PFSK-1 (cell line): ENCODE measurements at regions not wholly inside any gene's neighbourhood (a gene's known extent, or its start where the extent isn't known, plus 50 kb on each side); places are given as distances from the start of the nearest gene placed in this dataset.

ENCODE experiments used
- FOXP2 ChIP-seq: optimal IDR thresholded peaks from 2 replicates; pipeline ENCODE3; 2011; ENCODE audit warnings: borderline replicate concordance, control low read depth, inconsistent platforms; ENCODE audit not compliant: insufficient read depth; ENCODE audit errors: extremely low read length, extremely low read depth
- POLR2AphosphoS5 ChIP-seq: IDR thresholded peaks from 2 replicates; pipeline ENCODE4 v1.6.1; 2012; ENCODE audit warnings: low read depth, mild to moderate bottlenecking, control low read depth, low read length, moderate library complexity
- REST ChIP-seq, 2 experiments: IDR thresholded peaks; 2 replicates each; pipeline versions ENCODE4 v1.6.1 to v1.8.0; 2011 to 2012; ENCODE audit warnings: low read depth in 2 of 2, low read length in 2 of 2, control low read depth in 1 of 2, inconsistent platforms in 1 of 2, mild to moderate bottlenecking in 1 of 2, moderate library complexity in 1 of 2; ENCODE audit not compliant: insufficient read depth in 1 of 2
- SIN3A ChIP-seq: IDR thresholded peaks from 2 replicates; pipeline ENCODE4 v1.6.1; 2012; ENCODE audit warnings: mild to moderate bottlenecking, low read length, moderate library complexity, borderline replicate concordance; ENCODE audit not compliant: insufficient read depth
- TAF1 ChIP-seq: IDR thresholded peaks from 2 replicates; pipeline ENCODE4 v1.6.1; 2012; ENCODE audit warnings: low read length, control low read depth, borderline replicate concordance; ENCODE audit not compliant: insufficient read depth

GRCh38 chr9:2565676-2566340 is 55.8 kb upstream of the VLDLR start:
- TF ChIP-seq FOXP2 (no peak), REST (IDR thresholded peaks at IDR 0.05; ENCODE audit: insufficient read depth in 1 of 2, low read depth in 2 of 2, low read length in 2 of 2) (no peak), TAF1 (no peak), SIN3A (no peak), POLR2AphosphoS5 (no peak)

DNA sequence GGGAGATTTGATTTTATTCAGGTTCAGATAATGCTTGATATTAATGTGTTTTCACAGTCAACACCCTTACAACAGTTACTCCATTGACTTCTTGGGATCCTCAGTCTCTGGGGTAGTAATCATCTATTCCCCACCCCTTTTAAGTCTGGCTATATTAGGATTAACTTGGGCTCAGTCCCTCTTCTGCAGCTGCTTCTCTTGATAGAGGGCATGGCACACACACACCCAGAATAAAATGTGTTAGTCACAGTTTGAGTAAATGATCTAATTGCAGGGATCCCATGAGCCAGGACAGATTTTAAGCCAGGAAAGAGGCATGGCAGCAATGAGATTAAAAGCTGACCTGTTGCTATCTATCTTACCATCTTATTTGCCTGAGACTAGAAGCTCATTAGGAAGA is 53.7 kb upstream of the VLDLR start:
- TF ChIP-seq POLR2AphosphoS5: no peak
- no peak for TF ChIP-seq SIN3A
- TF ChIP-seq TAF1: no peak
- TF ChIP-seq FOXP2: no peak
- TF ChIP-seq REST (IDR thresholded peaks at IDR 0.05; ENCODE audit: insufficient read depth in 1 of 2, low read depth in 2 of 2, low read length in 2 of 2): no peak

- TF ChIP-seq SIN3A (no peak), TAF1 (no peak), FOXP2 (no peak), REST (IDR thresholded peaks at IDR 0.05; ENCODE audit: insufficient read depth in 1 of 2, low read depth in 2 of 2, low read length in 2 of 2) (no peak), POLR2AphosphoS5 (no peak)
Observed at GRCh38 chr9:2568689-2569088, 52.9 kb upstream of the VLDLR start.

DNA sequence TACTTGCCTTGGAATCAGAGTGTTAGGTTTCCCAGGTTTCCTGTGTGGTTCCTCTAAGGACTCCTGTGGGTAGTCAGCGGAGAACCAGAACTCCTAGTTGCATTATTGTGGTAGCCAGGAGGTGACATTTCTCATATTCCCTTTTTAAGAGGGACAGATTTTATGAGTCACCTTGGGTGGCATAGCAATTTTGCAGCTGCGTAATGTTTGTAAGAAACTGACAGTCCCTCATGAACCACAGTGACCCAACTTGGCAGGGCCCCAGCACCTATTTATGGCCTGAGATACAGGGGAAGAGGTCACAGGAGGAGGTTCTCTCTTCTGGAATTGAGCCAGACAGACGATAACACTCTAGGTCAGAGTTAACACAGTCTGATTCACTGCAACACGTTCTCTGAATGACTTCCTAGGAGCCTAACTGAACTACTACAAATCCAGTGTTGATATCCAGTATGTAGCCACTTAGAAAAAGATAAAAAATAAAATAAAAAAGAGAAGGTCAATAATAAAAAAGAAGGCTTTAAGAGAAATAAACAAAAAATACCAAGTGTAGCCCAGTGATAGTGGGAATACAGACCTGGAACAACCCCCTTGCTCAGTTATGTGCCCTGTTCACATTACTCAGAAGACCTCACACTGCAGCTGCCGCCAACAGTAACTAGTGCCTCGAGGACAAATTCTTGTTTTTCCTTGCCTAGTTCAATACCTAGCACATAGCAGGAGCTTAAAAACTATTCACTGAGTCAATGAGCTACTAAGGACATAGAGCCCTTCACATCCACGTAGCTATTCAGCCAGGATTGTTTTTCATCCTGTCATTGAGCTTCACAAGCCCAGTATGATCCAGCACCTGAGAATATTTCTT is 50.7 kb upstream of the VLDLR start:
- TF ChIP-seq REST (IDR thresholded peaks at IDR 0.05; ENCODE audit: insufficient read depth in 1 of 2, low read depth in 2 of 2, low read length in 2 of 2): no peak
- TF ChIP-seq SIN3A: no peak
- TF ChIP-seq FOXP2: no peak
- TF ChIP-seq TAF1: no peak
- TF ChIP-seq POLR2AphosphoS5: no peak
